H1 (cell line): ENCODE measurements at regions not wholly inside any gene's neighbourhood (a gene's known extent, or its start where the extent isn't known, plus 50 kb on each side); places are given as distances from the start of the nearest gene placed in this dataset.
A peak's percentile ranks its signal among the peaks of the same experiment; 100 is the strongest.

Experiments used
- CTCF ChIA-PET: fragments of 300-600 bp; sonication (Branson Sonifier 250); formaldehyde crosslinking; loops from one replicate; lab custom pipeline; 2021; ENCODE audit not compliant: partially characterized antibody; lab: Charles Lee
- POLR2A ChIA-PET: fragments of 300-600 bp; sonication (Branson Sonifier 250); formaldehyde crosslinking; loops from one replicate; lab custom pipeline; 2021; ENCODE audit warnings: inconsistent platforms; ENCODE audit not compliant: partially characterized antibody; lab: Charles Lee
- DNase-seq, 2 experiments: peaks; one replicate each; pipeline versions ENCODE4 v3.0.0 to v3.0.0-alpha.2; 2010 to 2022; ENCODE audit warnings: low spot score in 2 of 2, low read depth in 1 of 2, mixed read lengths in 1 of 2
- FAIRE-seq: peaks from 2 replicates; lab custom pipeline; 2011; peaks lifted over from hg19 to GRCh38; lab: Jason Lieb, UNC
- H2AFZ ChIP-seq: 2 replicates; pipeline ENCODE4 v1.8.1; 2012; ENCODE audit warnings: low read length, inconsistent platforms
- H2AK5ac ChIP-seq: 2 replicates; pipeline ENCODE4 v1.6.1; 2013; ENCODE audit warnings: low read depth, low read length
- H2BK120ac ChIP-seq: replicated peaks from 2 replicates; pipeline ENCODE3; 2013; ENCODE audit warnings: low read depth, low read length, inconsistent platforms
- H2BK12ac ChIP-seq: 2 replicates; pipeline ENCODE4 v1.6.1; 2013; ENCODE audit warnings: low read depth, low read length
- H2BK15ac ChIP-seq: 2 replicates; pipeline ENCODE4 v1.6.1; 2013; ENCODE audit warnings: low read length
- H2BK20ac ChIP-seq: 2 replicates; pipeline ENCODE4 v1.6.1; 2013; ENCODE audit warnings: low read length
- H2BK5ac ChIP-seq: 2 replicates; pipeline ENCODE4 v1.6.1; 2013; ENCODE audit warnings: low read depth, low read length
- H3K14ac ChIP-seq: 2 replicates; pipeline ENCODE4 v1.6.1; 2013; ENCODE audit warnings: inconsistent platforms; ENCODE audit not compliant: insufficient read length
- H3K18ac ChIP-seq: 2 replicates; pipeline ENCODE4 v1.6.1; 2013; ENCODE audit warnings: low read length; ENCODE audit errors: extremely low read depth
- H3K23ac ChIP-seq: 2 replicates; pipeline ENCODE4 v1.6.1; 2013; ENCODE audit warnings: inconsistent platforms; ENCODE audit not compliant: insufficient read length
- H3K23me2 ChIP-seq: 2 replicates; pipeline ENCODE4 v1.6.1; 2013; ENCODE audit warnings: low read depth, low read length
- H3K27ac ChIP-seq: 2 replicates; pipeline ENCODE4 v1.6.1; 2011; ENCODE audit warnings: low read depth, low read length, inconsistent platforms
- H3K27me3 ChIP-seq, 4 experiments: replicated peaks in 1 of 4; 1 replicate in 1 of 4; 2 replicates in 3 of 4; pipeline versions ENCODE4 v1.6.1 to v1.8.1; 2011 to 2013; ENCODE audit warnings: low read length in 3 of 4, mild to moderate bottlenecking in 3 of 4, inconsistent platforms in 2 of 4, mixed read lengths in 2 of 4, moderate library complexity in 1 of 4; ENCODE audit not compliant: control insufficient read depth in 3 of 4, insufficient read depth in 3 of 4; ENCODE audit errors: extremely low read depth in 1 of 4
- H3K36me3 ChIP-seq, 4 experiments: 2 replicates each; pipeline versions ENCODE4 v1.6.1 to v1.8.1; 2011 to 2013; ENCODE audit warnings: mild to moderate bottlenecking in 4 of 4, low read length in 3 of 4, moderate library complexity in 2 of 4, control low read depth in 1 of 4, inconsistent platforms in 1 of 4; ENCODE audit not compliant: insufficient read depth in 4 of 4, control insufficient read depth in 2 of 4
- H3K4ac ChIP-seq: replicated peaks from 2 replicates; pipeline ENCODE3; 2013; ENCODE audit warnings: low read length, low read depth, mixed read lengths, inconsistent platforms; ENCODE audit not compliant: insufficient read length
- H3K4me1 ChIP-seq, 4 experiments: replicated peaks in 1 of 4; 1 replicate in 1 of 4; 2 replicates in 3 of 4; pipeline versions ENCODE4 v1.6.1 to v1.8.1; 2011 to 2013; ENCODE audit warnings: low read length in 3 of 4, inconsistent platforms in 2 of 4, mixed read lengths in 1 of 4; ENCODE audit not compliant: insufficient read depth in 4 of 4, control insufficient read depth in 3 of 4
- H3K4me2 ChIP-seq, 2 experiments: 2 replicates each; pipeline versions ENCODE4 v1.6.1 to v1.8.1; 2011 to 2013; ENCODE audit warnings: low read depth in 2 of 2, low read length in 2 of 2, control low read depth in 1 of 2, inconsistent platforms in 1 of 2, mild to moderate bottlenecking in 1 of 2; ENCODE audit not compliant: insufficient read depth in 1 of 2
- H3K4me3 ChIP-seq, 4 experiments: fragments of 200-600, 300-600 bp in 1 of 4; sonication (generic), shearing (Covaris generic), sonication (Bioruptor Twin) in 1 of 4; 2 replicates each; pipeline versions ENCODE4 v1.5.1 to v1.8.1; 2011 to 2016; ENCODE audit warnings: low read length in 4 of 4, low read depth in 3 of 4, control low read depth in 2 of 4, inconsistent platforms in 2 of 4, mild to moderate bottlenecking in 2 of 4, mixed read lengths in 1 of 4, moderate library complexity in 1 of 4; ENCODE audit not compliant: insufficient read depth in 2 of 4; ENCODE audit errors: extremely low read depth in 1 of 4
- H3K56ac ChIP-seq: replicated peaks from 2 replicates; pipeline ENCODE3; 2013; ENCODE audit warnings: low read depth, mild to moderate bottlenecking, mixed read lengths, low read length, inconsistent platforms; ENCODE audit not compliant: insufficient read length
- H3K79me1 ChIP-seq: 2 replicates; pipeline ENCODE4 v1.6.1; 2013; ENCODE audit warnings: low read depth, low read length, control low read depth
- H3K79me2 ChIP-seq, 2 experiments: 2 replicates each; pipeline versions ENCODE4 v1.6.1 to v1.8.1; 2012 to 2013; ENCODE audit warnings: low read length in 2 of 2, mild to moderate bottlenecking in 2 of 2, inconsistent platforms in 1 of 2; ENCODE audit not compliant: insufficient read depth in 2 of 2, control insufficient read depth in 1 of 2
- H3K9ac ChIP-seq, 4 experiments: replicated peaks in 1 of 4; 1 replicate in 1 of 4; 2 replicates in 3 of 4; pipeline versions ENCODE4 v1.6.1 to v1.8.1; 2011 to 2013; ENCODE audit warnings: low read depth in 3 of 4, low read length in 3 of 4, control low read depth in 2 of 4, mild to moderate bottlenecking in 2 of 4, moderate library complexity in 2 of 4, inconsistent platforms in 1 of 4; ENCODE audit errors: extremely low read depth in 1 of 4
- H3K9me3 ChIP-seq, 2 experiments: 2 replicates each; pipeline versions ENCODE4 v1.6.1 to v1.8.1; 2012 to 2013; ENCODE audit warnings: mild to moderate bottlenecking in 2 of 2, moderate library complexity in 2 of 2, control low read depth in 1 of 2, inconsistent platforms in 1 of 2, low read depth in 1 of 2, low read length in 1 of 2, mixed read lengths in 1 of 2; ENCODE audit not compliant: insufficient read depth in 2 of 2
- H4K20me1 ChIP-seq, 2 experiments: replicated peaks in 1 of 2; 2 replicates each; pipeline versions ENCODE3 to v1.8.1; 2011 to 2013; ENCODE audit warnings: inconsistent platforms in 2 of 2, low read length in 2 of 2, mild to moderate bottlenecking in 1 of 2; ENCODE audit not compliant: insufficient read depth in 2 of 2, control insufficient read depth in 1 of 2
- H4K5ac ChIP-seq: 2 replicates; pipeline ENCODE4 v1.6.1; 2013; ENCODE audit warnings: low read length, low read depth, mixed read lengths, inconsistent platforms; ENCODE audit not compliant: insufficient read length
- H4K8ac ChIP-seq: 2 replicates; pipeline ENCODE4 v1.8.0; 2013; ENCODE audit warnings: mild to moderate bottlenecking, moderate library complexity, low read length, inconsistent platforms; ENCODE audit not compliant: insufficient read depth; ENCODE audit errors: extremely low read depth
- H4K91ac ChIP-seq: replicated peaks from 2 replicates; pipeline ENCODE3; 2013; ENCODE audit warnings: low read length, mixed read lengths, inconsistent platforms; ENCODE audit not compliant: insufficient read length
- CHD2 ChIP-seq: IDR thresholded peaks from 2 replicates; pipeline ENCODE4 v1.6.1; 2012; ENCODE audit warnings: low read length, improper control_type of control experiment
- WGBS, 2 experiments: shearing (Covaris generic) in 1 of 2; methylation state at CpG; one replicate each; pipeline versions ENCODE4 v1.1.6 to v1.1.7; 2013 to 2015; ENCODE audit warnings: low lambda C conversion rate in 2 of 2, mixed read lengths in 2 of 2, inconsistent platforms in 1 of 2, low coverage in 1 of 2, missing lambda C conversion rate in 1 of 2; ENCODE audit not compliant: insufficient replicate concordance in 2 of 2, insufficient coverage in 1 of 2, insufficient read length in 1 of 2; ENCODE audit errors: extremely low coverage in 1 of 2, missing lambda C conversion rate in 1 of 2; 5-methylcytosine and 5-hydroxymethylcytosine counted together

DNA sequence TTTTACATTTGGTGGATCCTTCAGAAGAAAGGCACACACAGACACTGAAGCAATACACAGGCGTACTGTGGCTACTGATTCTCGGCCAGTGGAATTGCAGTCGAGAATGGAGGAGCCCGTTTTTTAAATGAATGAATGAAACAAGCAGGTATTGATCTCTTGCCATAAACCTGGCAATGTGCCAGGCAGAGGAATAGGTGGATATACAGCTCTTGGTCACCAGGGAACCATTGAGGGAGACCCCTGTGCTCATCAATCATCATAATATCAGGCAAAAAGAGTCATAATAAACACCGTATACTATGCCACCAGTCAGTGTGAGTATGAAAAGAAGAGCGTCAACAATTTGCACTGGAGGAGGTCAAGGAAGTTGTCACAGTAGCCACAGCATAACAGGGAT lies 140.3 kb upstream of the FOXF1 start:
- H2BK15ac ChIP-seq: 0 out of 2 replicates have a peak overlapping the region, but pooled peaks have one; percentile 10
- H3K4me3 ChIP-seq: no peak overlapping the region
- H2AFZ ChIP-seq: no peak overlapping the region
- H4K5ac ChIP-seq: no peak overlapping the region
- H4K20me1 ChIP-seq: no peaks in the 10 kb centered on the region
- ChIA-PET POLR2A (no interaction called here), CTCF (no interaction called here)
- WGBS, 2 experiments: 81% methylated on average over 6 of the region's 6 CpGs; no CpG with 5 or more reads in 1 of the 2 experiments
- H2BK5ac ChIP-seq: no peak overlapping the region
- H3K9ac ChIP-seq: no peak overlapping the region
- no peak overlapping the region for H3K56ac ChIP-seq
- H3K23me2 ChIP-seq: no peaks in the 10 kb centered on the region
- no peak overlapping the region for H2BK20ac ChIP-seq
- no peaks in the 10 kb centered on the region for H3K79me2 ChIP-seq
- H3K36me3 ChIP-seq: no peaks in the 10 kb centered on the region
- no peak for DNase-seq
- no peak for TF ChIP-seq CHD2
- no peak overlapping the region for H3K4me2 ChIP-seq
- no peak overlapping the region for H3K27ac ChIP-seq
- H3K14ac ChIP-seq: no peak overlapping the region
- H2BK120ac ChIP-seq: no peak overlapping the region
- H3K9me3 ChIP-seq: peaks cover 0 to 6% of the 10 kb centered on the region in 2 experiments; a peak in 1 of 4 replicates
- H3K79me1 ChIP-seq: no peaks in the 10 kb centered on the region
- peaks cover 4 to 21% (median 5%) of the 10 kb centered on the region in 4 experiments for H3K4me1 ChIP-seq
- H4K91ac ChIP-seq: no peak overlapping the region
- H4K8ac ChIP-seq: no peak overlapping the region
- no peak overlapping the region for H3K23ac ChIP-seq
- no peaks in the 10 kb centered on the region for H3K27me3 ChIP-seq
- H3K18ac ChIP-seq: no peak overlapping the region
- no peak overlapping the region for H2BK12ac ChIP-seq
- FAIRE-seq: no peak
- H2AK5ac ChIP-seq: no peak overlapping the region
- no peak overlapping the region for H3K4ac ChIP-seq
